ENCODE measurements at regions not wholly inside any gene's neighbourhood (a gene's known extent, or its start where the extent isn't known, plus 50 kb on each side); places are given as distances from the start of the nearest gene placed in this dataset.

- TF ChIP-seq POLR2A (IDR thresholded peaks at IDR 0.05; ENCODE audit: low read depth) (no peak), POLR2AphosphoS5 (IDR thresholded peaks at IDR 0.05) (no peak)
- TF ChIP-seq, protein P1, sequence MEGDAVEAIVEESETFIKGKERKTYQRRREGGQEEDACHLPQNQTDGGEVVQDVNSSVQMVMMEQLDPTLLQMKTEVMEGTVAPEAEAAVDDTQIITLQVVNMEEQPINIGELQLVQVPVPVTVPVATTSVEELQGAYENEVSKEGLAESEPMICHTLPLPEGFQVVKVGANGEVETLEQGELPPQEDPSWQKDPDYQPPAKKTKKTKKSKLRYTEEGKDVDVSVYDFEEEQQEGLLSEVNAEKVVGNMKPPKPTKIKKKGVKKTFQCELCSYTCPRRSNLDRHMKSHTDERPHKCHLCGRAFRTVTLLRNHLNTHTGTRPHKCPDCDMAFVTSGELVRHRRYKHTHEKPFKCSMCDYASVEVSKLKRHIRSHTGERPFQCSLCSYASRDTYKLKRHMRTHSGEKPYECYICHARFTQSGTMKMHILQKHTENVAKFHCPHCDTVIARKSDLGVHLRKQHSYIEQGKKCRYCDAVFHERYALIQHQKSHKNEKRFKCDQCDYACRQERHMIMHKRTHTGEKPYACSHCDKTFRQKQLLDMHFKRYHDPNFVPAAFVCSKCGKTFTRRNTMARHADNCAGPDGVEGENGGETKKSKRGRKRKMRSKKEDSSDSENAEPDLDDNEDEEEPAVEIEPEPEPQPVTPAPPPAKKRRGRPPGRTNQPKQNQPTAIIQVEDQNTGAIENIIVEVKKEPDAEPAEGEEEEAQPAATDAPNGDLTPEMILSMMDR (IDR thresholded peaks at IDR 0.05): no peak
Measured at GRCh38 chr4:45927641-45928040, 196.2 kb downstream of the GABRG1 start.
